H1 (cell line): ENCODE measurements at regions not wholly inside any gene's neighbourhood (a gene's known extent, or its start where the extent isn't known, plus 50 kb on each side); places are given as distances from the start of the nearest gene placed in this dataset.

Source experiments
- CTCF ChIA-PET: fragments of 300-600 bp; sonication (Branson Sonifier 250); formaldehyde crosslinking; loops from one replicate; lab custom pipeline; 2021; ENCODE audit not compliant: partially characterized antibody; lab: Charles Lee
- POLR2A ChIA-PET: fragments of 300-600 bp; sonication (Branson Sonifier 250); formaldehyde crosslinking; loops from one replicate; lab custom pipeline; 2021; ENCODE audit warnings: inconsistent platforms; ENCODE audit not compliant: partially characterized antibody; lab: Charles Lee
- DNase-seq, 2 experiments: peaks; one replicate each; pipeline versions ENCODE4 v3.0.0 to v3.0.0-alpha.2; 2010 to 2022; ENCODE audit warnings: low spot score in 2 of 2, low read depth in 1 of 2, mixed read lengths in 1 of 2
- FAIRE-seq: peaks from 2 replicates; lab custom pipeline; 2011; peaks lifted over from hg19 to GRCh38; lab: Jason Lieb, UNC
- H2AFZ ChIP-seq: 2 replicates; pipeline ENCODE4 v1.8.1; 2012; ENCODE audit warnings: low read length, inconsistent platforms
- H2AK5ac ChIP-seq: 2 replicates; pipeline ENCODE4 v1.6.1; 2013; ENCODE audit warnings: low read depth, low read length
- H2BK120ac ChIP-seq: replicated peaks from 2 replicates; pipeline ENCODE3; 2013; ENCODE audit warnings: low read depth, low read length, inconsistent platforms
- H2BK12ac ChIP-seq: 2 replicates; pipeline ENCODE4 v1.6.1; 2013; ENCODE audit warnings: low read depth, low read length
- H2BK15ac ChIP-seq: 2 replicates; pipeline ENCODE4 v1.6.1; 2013; ENCODE audit warnings: low read length
- H2BK20ac ChIP-seq: 2 replicates; pipeline ENCODE4 v1.6.1; 2013; ENCODE audit warnings: low read length
- H2BK5ac ChIP-seq: 2 replicates; pipeline ENCODE4 v1.6.1; 2013; ENCODE audit warnings: low read depth, low read length
- H3K14ac ChIP-seq: 2 replicates; pipeline ENCODE4 v1.6.1; 2013; ENCODE audit warnings: inconsistent platforms; ENCODE audit not compliant: insufficient read length
- H3K18ac ChIP-seq: 2 replicates; pipeline ENCODE4 v1.6.1; 2013; ENCODE audit warnings: low read length; ENCODE audit errors: extremely low read depth
- H3K23ac ChIP-seq: 2 replicates; pipeline ENCODE4 v1.6.1; 2013; ENCODE audit warnings: inconsistent platforms; ENCODE audit not compliant: insufficient read length
- H3K23me2 ChIP-seq: 2 replicates; pipeline ENCODE4 v1.6.1; 2013; ENCODE audit warnings: low read depth, low read length
- H3K27ac ChIP-seq: 2 replicates; pipeline ENCODE4 v1.6.1; 2011; ENCODE audit warnings: low read depth, low read length, inconsistent platforms
- H3K27me3 ChIP-seq, 4 experiments: replicated peaks in 1 of 4; 1 replicate in 1 of 4; 2 replicates in 3 of 4; pipeline versions ENCODE4 v1.6.1 to v1.8.1; 2011 to 2013; ENCODE audit warnings: low read length in 3 of 4, mild to moderate bottlenecking in 3 of 4, inconsistent platforms in 2 of 4, mixed read lengths in 2 of 4, moderate library complexity in 1 of 4; ENCODE audit not compliant: control insufficient read depth in 3 of 4, insufficient read depth in 3 of 4; ENCODE audit errors: extremely low read depth in 1 of 4
- H3K36me3 ChIP-seq, 4 experiments: 2 replicates each; pipeline versions ENCODE4 v1.6.1 to v1.8.1; 2011 to 2013; ENCODE audit warnings: mild to moderate bottlenecking in 4 of 4, low read length in 3 of 4, moderate library complexity in 2 of 4, control low read depth in 1 of 4, inconsistent platforms in 1 of 4; ENCODE audit not compliant: insufficient read depth in 4 of 4, control insufficient read depth in 2 of 4
- H3K4ac ChIP-seq: replicated peaks from 2 replicates; pipeline ENCODE3; 2013; ENCODE audit warnings: low read length, low read depth, mixed read lengths, inconsistent platforms; ENCODE audit not compliant: insufficient read length
- H3K4me1 ChIP-seq, 4 experiments: replicated peaks in 1 of 4; 1 replicate in 1 of 4; 2 replicates in 3 of 4; pipeline versions ENCODE4 v1.6.1 to v1.8.1; 2011 to 2013; ENCODE audit warnings: low read length in 3 of 4, inconsistent platforms in 2 of 4, mixed read lengths in 1 of 4; ENCODE audit not compliant: insufficient read depth in 4 of 4, control insufficient read depth in 3 of 4
- H3K4me2 ChIP-seq, 2 experiments: 2 replicates each; pipeline versions ENCODE4 v1.6.1 to v1.8.1; 2011 to 2013; ENCODE audit warnings: low read depth in 2 of 2, low read length in 2 of 2, control low read depth in 1 of 2, inconsistent platforms in 1 of 2, mild to moderate bottlenecking in 1 of 2; ENCODE audit not compliant: insufficient read depth in 1 of 2
- H3K4me3 ChIP-seq, 4 experiments: fragments of 200-600, 300-600 bp in 1 of 4; sonication (generic), shearing (Covaris generic), sonication (Bioruptor Twin) in 1 of 4; 2 replicates each; pipeline versions ENCODE4 v1.5.1 to v1.8.1; 2011 to 2016; ENCODE audit warnings: low read length in 4 of 4, low read depth in 3 of 4, control low read depth in 2 of 4, inconsistent platforms in 2 of 4, mild to moderate bottlenecking in 2 of 4, mixed read lengths in 1 of 4, moderate library complexity in 1 of 4; ENCODE audit not compliant: insufficient read depth in 2 of 4; ENCODE audit errors: extremely low read depth in 1 of 4
- H3K56ac ChIP-seq: replicated peaks from 2 replicates; pipeline ENCODE3; 2013; ENCODE audit warnings: low read depth, mild to moderate bottlenecking, mixed read lengths, low read length, inconsistent platforms; ENCODE audit not compliant: insufficient read length
- H3K79me1 ChIP-seq: 2 replicates; pipeline ENCODE4 v1.6.1; 2013; ENCODE audit warnings: low read depth, low read length, control low read depth
- H3K79me2 ChIP-seq, 2 experiments: 2 replicates each; pipeline versions ENCODE4 v1.6.1 to v1.8.1; 2012 to 2013; ENCODE audit warnings: low read length in 2 of 2, mild to moderate bottlenecking in 2 of 2, inconsistent platforms in 1 of 2; ENCODE audit not compliant: insufficient read depth in 2 of 2, control insufficient read depth in 1 of 2
- H3K9ac ChIP-seq, 4 experiments: replicated peaks in 1 of 4; 1 replicate in 1 of 4; 2 replicates in 3 of 4; pipeline versions ENCODE4 v1.6.1 to v1.8.1; 2011 to 2013; ENCODE audit warnings: low read depth in 3 of 4, low read length in 3 of 4, control low read depth in 2 of 4, mild to moderate bottlenecking in 2 of 4, moderate library complexity in 2 of 4, inconsistent platforms in 1 of 4; ENCODE audit errors: extremely low read depth in 1 of 4
- H3K9me3 ChIP-seq, 2 experiments: 2 replicates each; pipeline versions ENCODE4 v1.6.1 to v1.8.1; 2012 to 2013; ENCODE audit warnings: mild to moderate bottlenecking in 2 of 2, moderate library complexity in 2 of 2, control low read depth in 1 of 2, inconsistent platforms in 1 of 2, low read depth in 1 of 2, low read length in 1 of 2, mixed read lengths in 1 of 2; ENCODE audit not compliant: insufficient read depth in 2 of 2
- H4K20me1 ChIP-seq, 2 experiments: replicated peaks in 1 of 2; 2 replicates each; pipeline versions ENCODE3 to v1.8.1; 2011 to 2013; ENCODE audit warnings: inconsistent platforms in 2 of 2, low read length in 2 of 2, mild to moderate bottlenecking in 1 of 2; ENCODE audit not compliant: insufficient read depth in 2 of 2, control insufficient read depth in 1 of 2
- H4K5ac ChIP-seq: 2 replicates; pipeline ENCODE4 v1.6.1; 2013; ENCODE audit warnings: low read length, low read depth, mixed read lengths, inconsistent platforms; ENCODE audit not compliant: insufficient read length
- H4K8ac ChIP-seq: 2 replicates; pipeline ENCODE4 v1.8.0; 2013; ENCODE audit warnings: mild to moderate bottlenecking, moderate library complexity, low read length, inconsistent platforms; ENCODE audit not compliant: insufficient read depth; ENCODE audit errors: extremely low read depth
- H4K91ac ChIP-seq: replicated peaks from 2 replicates; pipeline ENCODE3; 2013; ENCODE audit warnings: low read length, mixed read lengths, inconsistent platforms; ENCODE audit not compliant: insufficient read length
- CHD2 ChIP-seq: IDR thresholded peaks from 2 replicates; pipeline ENCODE4 v1.6.1; 2012; ENCODE audit warnings: low read length, improper control_type of control experiment
- FOSL1 ChIP-seq: IDR thresholded peaks from 2 replicates; pipeline ENCODE4 v1.6.1; 2011; ENCODE audit warnings: mild to moderate bottlenecking, low read depth, low read length, moderate library complexity; ENCODE audit not compliant: insufficient read depth
- KDM5A ChIP-seq: fragments of 200-600 bp; IDR thresholded peaks from 2 replicates; pipeline ENCODE4 v1.7.1; 2012; ENCODE audit warnings: mild to moderate bottlenecking, low read length, inconsistent platforms, mixed read lengths
- MAX ChIP-seq: IDR thresholded peaks from 2 replicates; pipeline ENCODE4 v1.6.1; 2012; ENCODE audit warnings: inconsistent platforms
- NRF1 ChIP-seq: IDR thresholded peaks from 2 replicates; pipeline ENCODE4 v1.6.1; 2011; ENCODE audit warnings: mild to moderate bottlenecking, low read depth, low read length, improper control_type of control experiment
- RAD21 ChIP-seq, 2 experiments: IDR thresholded peaks in 1 of 2; conservative IDR thresholded peaks in 1 of 2; 2 replicates each; pipeline ENCODE4 v1.6.1; 2011; ENCODE audit warnings: low read depth in 2 of 2, low read length in 2 of 2, improper control_type of control experiment in 1 of 2, inconsistent platforms in 1 of 2, mild to moderate bottlenecking in 1 of 2, moderate library complexity in 1 of 2
- RFX5 ChIP-seq: IDR thresholded peaks from 2 replicates; pipeline ENCODE4 v1.6.1; 2011; ENCODE audit warnings: low read depth, low read length, improper control_type of control experiment, borderline replicate concordance
- RNF2 ChIP-seq: fragments of 200-900, 300-1000 bp; sonication (generic); IDR thresholded peaks from 2 replicates; pipeline ENCODE4 v1.7.1; 2016; ENCODE audit warnings: borderline replicate concordance, low read depth, mild to moderate bottlenecking, antibody characterized with exemption, low read length; ENCODE audit not compliant: poor library complexity, severe bottlenecking; ENCODE audit errors: missing control alignments
- SAP30 ChIP-seq: fragments of 300-600 bp; sonication (generic); IDR thresholded peaks from 2 replicates; pipeline ENCODE4 v1.7.1; 2012; ENCODE audit warnings: low read length, moderate library complexity, mild to moderate bottlenecking, inconsistent platforms; ENCODE audit not compliant: insufficient read depth, insufficient replicate concordance
- SIN3A ChIP-seq, 2 experiments: IDR thresholded peaks in 1 of 2; conservative IDR thresholded peaks in 1 of 2; 2 replicates each; pipeline ENCODE4 v1.6.1; 2011 to 2012; ENCODE audit warnings: low read length in 2 of 2, improper control_type of control experiment in 1 of 2, low read depth in 1 of 2, mild to moderate bottlenecking in 1 of 2
- TAF7 ChIP-seq: optimal IDR thresholded peaks from 2 replicates; pipeline ENCODE3; 2011; ENCODE audit warnings: low read depth, mild to moderate bottlenecking, inconsistent platforms, low read length, moderate library complexity, borderline replicate concordance

- CTCF ChIA-PET = interaction anchor here (0.5 kb wide), 1 partner anchor 293 kb away, joined by 3 read pairs; no protein-coding TSS in a partner anchor
- FAIRE-seq = no peak
- TF ChIP-seq RFX5 = no peak
- TF ChIP-seq KDM5A = no peak
- TF ChIP-seq NRF1 = no peak
- no peak for TF ChIP-seq TAF7
- no peak for TF ChIP-seq SAP30
- TF ChIP-seq FOSL1 = no peak
- no peak for TF ChIP-seq SIN3A (conservative IDR thresholded peaks at IDR 0.05 in 1 of 2, IDR thresholded peaks at IDR 0.05 in 1 of 2; ENCODE audit: low read depth in 1 of 2, low read length in 2 of 2)
- no peak for TF ChIP-seq RNF2
- TF ChIP-seq RAD21 (IDR thresholded peaks at IDR 0.05 in 1 of 2, conservative IDR thresholded peaks at IDR 0.05 in 1 of 2; ENCODE audit: low read depth in 2 of 2, low read length in 2 of 2) = no peak
- no peak for TF ChIP-seq MAX
- TF ChIP-seq CHD2 = no peak
Measured at GRCh38 chr12:24224401-24224800, 274.9 kb upstream of the SOX5 start.

More at GRCh38 chr12:24224401-24224800, 274.9 kb upstream of the SOX5 start:
- Histone ChIP-seq H2BK12ac (no peak overlapping the region), H3K9me3 (no peaks in the 10 kb centered on the region), H3K56ac (no peak overlapping the region), H3K79me1 (no peaks in the 10 kb centered on the region), H2AK5ac (no peak overlapping the region), H3K4me2 (no peak overlapping the region), H4K20me1 (no peaks in the 10 kb centered on the region), H4K5ac (no peak overlapping the region), H3K4me1 (peaks cover 0 to 4% (median 2%) of the 10 kb centered on the region in 4 experiments; a peak in 1 of 7 replicates), H3K36me3 (no peaks in the 10 kb centered on the region; a peak in 1 of 8 replicates), H4K8ac (no peak overlapping the region), H2BK5ac (no peak overlapping the region), H3K18ac (no peak overlapping the region), H2BK20ac (no peak overlapping the region), H3K23me2 (no peaks in the 10 kb centered on the region; the same call in 1 of the 2 replicates), H2BK120ac (no peak overlapping the region), H3K9ac (no peak overlapping the region), H2AFZ (no peak overlapping the region), H3K79me2 (no peaks in the 10 kb centered on the region), H3K27ac (no peak overlapping the region), H4K91ac (no peak overlapping the region), H3K4me3 (no peak overlapping the region), H3K27me3 (no peaks in the 10 kb centered on the region), H3K23ac (no peak overlapping the region), H3K4ac (no peak overlapping the region), H2BK15ac (no peak overlapping the region), H3K14ac (no peak overlapping the region)
- no peak for DNase-seq
- POLR2A ChIA-PET = no interaction called here
